BJ (cell line): ENCODE measurements at regions not wholly inside any gene's neighbourhood (a gene's known extent, or its start where the extent isn't known, plus 50 kb on each side); places are given as distances from the start of the nearest gene placed in this dataset.

ENCODE experiments used
- CTCF ChIA-PET: fragments of 350-600 bp; formaldehyde crosslinking; extraction: SDS; loops from one replicate; lab custom pipeline; 2021; ENCODE audit warnings: antibody characterized with exemption, inconsistent platforms; lab: Yijun Ruan, JAX
- POLR2A ChIA-PET: fragments of 300-600 bp; sonication (Branson Sonifier 250); formaldehyde crosslinking; extraction: SDS; loops from one replicate; lab custom pipeline; 2021; ENCODE audit warnings: antibody characterized with exemption; lab: Charles Lee
- DNase-seq: peaks from one replicate; pipeline ENCODE4 v3.0.0-alpha.2; 2011; ENCODE audit warnings: low read depth
- H3K27me3 ChIP-seq: 2 replicates; pipeline ENCODE4 v1.6.0; 2011; ENCODE audit warnings: low read length; ENCODE audit not compliant: control insufficient read depth, insufficient read depth
- H3K36me3 ChIP-seq: 2 replicates; pipeline ENCODE4 v1.5.1; 2011; ENCODE audit warnings: low read length; ENCODE audit not compliant: control insufficient read depth, insufficient read depth
- H3K4me3 ChIP-seq: 2 replicates; pipeline ENCODE4 v1.5.1; 2011; ENCODE audit warnings: low read depth, mild to moderate bottlenecking, control low read depth, low read length
- TF ChIP-seq, protein P1 (sequence below): IDR thresholded peaks from 2 replicates; pipeline ENCODE4 v1.5.1; 2011; ENCODE audit warnings: low read depth, mild to moderate bottlenecking, control low read depth, inconsistent platforms, low read length, moderate library complexity; ENCODE audit not compliant: insufficient read depth

DNA sequence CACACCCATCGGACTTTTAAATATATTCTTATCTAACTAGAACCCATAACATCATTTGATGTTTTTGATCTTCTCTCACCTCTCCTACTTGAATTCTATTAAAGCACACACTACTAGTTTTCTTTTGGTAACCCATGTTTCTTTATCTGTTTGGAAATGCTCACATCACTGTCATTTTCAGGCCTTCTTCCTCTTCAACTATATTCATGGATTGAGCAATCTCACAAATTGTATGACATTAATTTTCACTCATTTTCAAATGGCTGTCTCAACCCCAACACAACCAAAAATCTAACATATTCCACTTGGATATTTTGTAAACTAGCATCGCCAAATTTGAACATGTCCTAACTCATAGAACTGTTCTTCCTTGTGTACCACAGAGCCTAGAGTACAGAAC is 488.0 kb upstream of the SEMA3A start:
- ChIA-PET CTCF (no interaction called here), POLR2A (no interaction called here)
- TF ChIP-seq, protein P1, sequence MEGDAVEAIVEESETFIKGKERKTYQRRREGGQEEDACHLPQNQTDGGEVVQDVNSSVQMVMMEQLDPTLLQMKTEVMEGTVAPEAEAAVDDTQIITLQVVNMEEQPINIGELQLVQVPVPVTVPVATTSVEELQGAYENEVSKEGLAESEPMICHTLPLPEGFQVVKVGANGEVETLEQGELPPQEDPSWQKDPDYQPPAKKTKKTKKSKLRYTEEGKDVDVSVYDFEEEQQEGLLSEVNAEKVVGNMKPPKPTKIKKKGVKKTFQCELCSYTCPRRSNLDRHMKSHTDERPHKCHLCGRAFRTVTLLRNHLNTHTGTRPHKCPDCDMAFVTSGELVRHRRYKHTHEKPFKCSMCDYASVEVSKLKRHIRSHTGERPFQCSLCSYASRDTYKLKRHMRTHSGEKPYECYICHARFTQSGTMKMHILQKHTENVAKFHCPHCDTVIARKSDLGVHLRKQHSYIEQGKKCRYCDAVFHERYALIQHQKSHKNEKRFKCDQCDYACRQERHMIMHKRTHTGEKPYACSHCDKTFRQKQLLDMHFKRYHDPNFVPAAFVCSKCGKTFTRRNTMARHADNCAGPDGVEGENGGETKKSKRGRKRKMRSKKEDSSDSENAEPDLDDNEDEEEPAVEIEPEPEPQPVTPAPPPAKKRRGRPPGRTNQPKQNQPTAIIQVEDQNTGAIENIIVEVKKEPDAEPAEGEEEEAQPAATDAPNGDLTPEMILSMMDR, result no peak

DNA sequence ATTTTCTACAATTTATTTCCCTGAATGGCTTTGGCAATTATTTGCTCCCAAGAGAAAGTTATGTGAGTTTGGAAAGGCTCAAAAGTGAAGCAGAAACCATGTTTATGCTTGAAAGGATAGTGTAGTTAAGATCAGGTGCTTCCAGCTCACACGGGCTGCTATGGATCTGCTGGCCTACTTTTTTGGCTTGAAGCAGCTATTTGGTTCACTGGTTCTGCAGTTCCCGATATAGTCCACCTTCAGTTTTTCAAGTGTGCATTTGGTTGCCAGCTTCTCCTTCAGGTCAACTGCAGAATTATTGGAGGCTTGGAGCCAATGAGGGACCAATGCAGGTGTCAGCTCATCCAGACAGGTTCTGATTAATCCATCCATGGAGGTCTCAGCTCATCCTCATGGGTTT is 484.3 kb upstream of the SEMA3A start:
- DNase-seq, result no peak
- CTCF ChIA-PET, result interaction anchor here (1.7 kb wide), 1 partner anchor 11 kb away, joined by 4 read pairs; no protein-coding TSS in a partner anchor
- H3K4me3 ChIP-seq, result no peak overlapping the region
- TF ChIP-seq, protein P1, result no peak
- no peaks in the 10 kb centered on the region for H3K36me3 ChIP-seq
- POLR2A ChIA-PET, result no interaction called here
- H3K27me3 ChIP-seq, result no peaks in the 10 kb centered on the region

More for the DNA sequence above, 488.0 kb upstream of the SEMA3A start:
- Histone ChIP-seq H3K36me3 (no peaks in the 10 kb centered on the region), H3K4me3 (no peak overlapping the region), H3K27me3 (no peaks in the 10 kb centered on the region)
- no peak for DNase-seq

DNA sequence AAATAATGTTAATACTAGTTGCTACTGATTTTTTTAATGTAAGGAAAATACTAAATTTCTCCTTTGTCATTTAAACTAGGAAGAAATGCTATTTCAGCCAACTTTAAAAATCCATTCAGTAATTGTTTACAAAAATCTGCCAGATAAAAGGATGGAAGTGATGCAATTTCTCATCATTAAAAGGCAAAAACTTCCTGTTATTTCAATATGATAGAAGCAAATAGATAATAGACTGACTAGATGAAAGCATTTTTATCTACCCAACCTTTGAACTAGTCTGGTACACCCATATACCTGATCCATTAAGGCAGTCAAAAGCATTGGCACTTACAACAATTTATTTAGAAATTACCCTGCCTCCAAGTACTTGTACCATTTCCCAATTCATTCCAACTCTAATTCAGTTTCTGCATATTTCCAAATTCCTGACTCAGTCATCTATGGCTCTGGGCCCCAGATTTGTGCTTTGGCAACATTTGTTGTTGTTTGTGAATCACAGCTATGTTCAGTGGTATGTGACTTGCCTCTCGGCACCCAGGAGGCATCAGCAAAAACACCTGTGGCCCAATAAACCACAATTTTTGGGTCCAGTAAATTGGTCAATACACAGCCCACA is 482.6 kb upstream of the SEMA3A start:
- ChIA-PET POLR2A (no interaction called here), CTCF (no interaction called here)
- no peaks in the 10 kb centered on the region for H3K27me3 ChIP-seq
- no peaks in the 10 kb centered on the region for H3K36me3 ChIP-seq
- TF ChIP-seq, protein P1, result no peak
- no peak for DNase-seq
- H3K4me3 ChIP-seq, result no peak overlapping the region

DNA sequence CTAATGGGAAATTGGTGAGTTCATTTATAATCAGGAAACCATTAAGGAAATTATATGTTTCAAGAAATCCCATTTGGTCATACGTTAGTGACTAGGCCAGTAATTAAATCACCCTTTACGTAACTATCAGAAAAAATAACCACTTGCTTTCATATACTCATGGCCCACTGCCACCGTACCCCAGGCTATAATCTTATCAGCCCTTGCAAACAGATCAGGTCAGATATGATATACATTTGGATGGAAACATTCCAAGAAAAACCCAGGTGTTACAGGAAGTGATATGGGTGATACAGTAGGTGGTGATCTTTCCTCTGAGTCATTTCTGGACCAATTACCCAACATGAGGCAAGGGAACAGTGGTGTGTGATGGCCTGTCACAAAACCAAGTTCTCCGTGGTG is 481.0 kb upstream of the SEMA3A start:
- TF ChIP-seq, protein P1, result no peak
- H3K4me3 ChIP-seq, result no peak overlapping the region
- no peaks in the 10 kb centered on the region for H3K36me3 ChIP-seq
- H3K27me3 ChIP-seq, result no peaks in the 10 kb centered on the region
- CTCF ChIA-PET, result no interaction called here
- POLR2A ChIA-PET, result no interaction called here
- no peak for DNase-seq

DNA sequence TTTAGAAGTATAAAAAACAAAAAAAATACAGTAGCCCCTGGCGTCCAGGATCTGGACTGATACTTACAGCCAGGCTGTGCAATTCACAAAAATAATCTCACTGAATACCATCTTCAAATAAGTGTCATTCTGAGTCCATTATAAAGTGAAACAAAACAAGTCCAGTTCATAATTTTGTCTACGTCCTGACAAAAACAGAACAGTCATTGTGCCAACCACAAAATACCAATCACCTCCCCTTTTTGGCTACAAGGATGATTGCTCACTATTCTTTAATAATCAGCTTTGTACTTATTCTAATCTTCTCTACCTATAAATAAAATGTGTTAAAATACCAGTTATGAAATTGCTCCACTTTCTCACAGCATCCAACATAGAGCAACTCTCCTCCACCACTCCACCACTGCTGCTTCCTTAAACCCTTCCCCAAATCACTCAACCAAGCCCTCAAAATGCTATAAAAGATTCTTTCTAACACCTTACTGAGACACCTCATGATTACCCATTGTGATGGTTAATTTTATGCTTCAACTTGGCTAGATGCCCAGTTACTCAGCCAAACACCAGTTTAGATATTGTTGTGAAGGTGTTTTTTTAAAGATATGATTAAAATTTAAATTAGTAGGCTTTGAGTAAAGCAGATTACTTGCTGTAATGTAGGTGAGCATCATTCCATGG is 479.8 kb upstream of the SEMA3A start:
- DNase-seq, result no peak
- CTCF ChIA-PET, result no interaction called here
- POLR2A ChIA-PET, result no interaction called here
- H3K27me3 ChIP-seq, result no peaks in the 10 kb centered on the region
- no peaks in the 10 kb centered on the region for H3K36me3 ChIP-seq
- no peak overlapping the region for H3K4me3 ChIP-seq
- TF ChIP-seq, protein P1, result no peak
